ENCODE measurements at regions not wholly inside any gene's neighbourhood (a gene's known extent, or its start where the extent isn't known, plus 50 kb on each side); places are given as distances from the start of the nearest gene placed in this dataset.

DNA sequence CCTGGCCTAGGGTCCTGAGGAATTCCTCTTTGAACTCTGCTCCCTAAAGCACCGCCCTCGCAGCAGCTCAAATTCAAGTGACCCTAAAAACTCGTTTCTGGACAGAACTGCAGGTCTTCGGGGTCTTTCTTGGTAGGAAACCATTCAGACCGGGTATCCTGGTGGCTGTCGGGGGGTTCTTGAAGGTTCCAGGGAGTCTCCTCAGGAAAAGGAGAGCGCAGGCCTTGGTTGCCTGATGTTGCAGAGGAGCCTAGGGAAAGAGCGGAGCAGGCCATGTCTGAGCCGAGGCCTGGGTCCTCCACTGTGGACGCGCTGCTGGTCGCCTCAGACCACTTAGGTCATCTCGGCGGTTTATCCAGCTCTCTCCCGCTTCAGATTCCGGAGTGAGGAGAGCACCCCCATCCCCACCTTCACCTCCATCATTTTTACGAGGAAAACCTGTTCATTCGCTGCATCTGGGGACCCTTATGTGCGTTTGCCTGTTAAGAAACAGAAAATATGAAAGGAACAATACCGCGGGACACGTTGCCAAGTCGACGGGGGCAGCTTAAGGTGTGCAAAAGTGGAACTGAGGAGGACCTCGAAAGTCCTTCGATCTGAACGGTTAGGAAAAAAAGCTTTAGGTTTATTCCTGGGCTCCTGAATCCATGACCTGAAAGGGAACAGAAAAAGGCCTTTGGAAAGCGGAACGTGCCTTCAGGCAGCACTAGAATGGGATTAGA lies 299.4 kb downstream of the PARP8 start:
- FAIRE-seq = no peak
- DNase-seq (ENCODE audit: insufficient read length, low spot score) = no peak
- TF ChIP-seq, protein P1, sequence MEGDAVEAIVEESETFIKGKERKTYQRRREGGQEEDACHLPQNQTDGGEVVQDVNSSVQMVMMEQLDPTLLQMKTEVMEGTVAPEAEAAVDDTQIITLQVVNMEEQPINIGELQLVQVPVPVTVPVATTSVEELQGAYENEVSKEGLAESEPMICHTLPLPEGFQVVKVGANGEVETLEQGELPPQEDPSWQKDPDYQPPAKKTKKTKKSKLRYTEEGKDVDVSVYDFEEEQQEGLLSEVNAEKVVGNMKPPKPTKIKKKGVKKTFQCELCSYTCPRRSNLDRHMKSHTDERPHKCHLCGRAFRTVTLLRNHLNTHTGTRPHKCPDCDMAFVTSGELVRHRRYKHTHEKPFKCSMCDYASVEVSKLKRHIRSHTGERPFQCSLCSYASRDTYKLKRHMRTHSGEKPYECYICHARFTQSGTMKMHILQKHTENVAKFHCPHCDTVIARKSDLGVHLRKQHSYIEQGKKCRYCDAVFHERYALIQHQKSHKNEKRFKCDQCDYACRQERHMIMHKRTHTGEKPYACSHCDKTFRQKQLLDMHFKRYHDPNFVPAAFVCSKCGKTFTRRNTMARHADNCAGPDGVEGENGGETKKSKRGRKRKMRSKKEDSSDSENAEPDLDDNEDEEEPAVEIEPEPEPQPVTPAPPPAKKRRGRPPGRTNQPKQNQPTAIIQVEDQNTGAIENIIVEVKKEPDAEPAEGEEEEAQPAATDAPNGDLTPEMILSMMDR (IDR thresholded peaks at IDR 0.05; ENCODE audit: insufficient read depth, missing control alignments) = no peak

DNA sequence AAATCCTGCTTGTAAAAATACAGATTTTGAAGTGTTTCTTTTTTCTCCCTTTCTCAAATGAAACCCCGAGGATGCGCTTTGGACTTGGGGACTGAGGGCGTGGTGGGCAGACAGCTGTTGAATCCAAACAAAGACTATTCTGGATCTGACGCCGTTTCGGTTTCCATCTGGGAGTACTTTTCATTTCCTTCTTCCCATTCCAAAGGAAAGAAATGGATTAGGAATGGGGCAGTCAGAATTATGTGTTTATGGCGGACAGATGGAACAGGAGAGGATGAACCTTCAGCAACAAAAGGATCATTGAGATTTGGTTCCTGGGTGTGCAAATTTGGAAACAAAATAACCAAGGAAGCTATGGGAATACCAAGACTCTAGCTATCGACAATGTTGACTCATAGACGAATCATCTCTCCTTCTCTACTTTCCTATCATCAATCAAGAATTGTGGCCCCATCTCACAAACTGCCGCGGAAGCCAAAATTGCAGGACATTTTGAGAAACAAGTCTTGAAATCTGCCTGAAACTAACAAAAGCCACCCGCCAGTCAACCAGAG lies 300.6 kb downstream of the PARP8 start:
- DNase-seq (ENCODE audit: insufficient read length, low spot score) (no peak), FAIRE-seq (no peak)
- TF ChIP-seq, protein P1 (IDR thresholded peaks at IDR 0.05; ENCODE audit: insufficient read depth, missing control alignments) = no peak

DNA sequence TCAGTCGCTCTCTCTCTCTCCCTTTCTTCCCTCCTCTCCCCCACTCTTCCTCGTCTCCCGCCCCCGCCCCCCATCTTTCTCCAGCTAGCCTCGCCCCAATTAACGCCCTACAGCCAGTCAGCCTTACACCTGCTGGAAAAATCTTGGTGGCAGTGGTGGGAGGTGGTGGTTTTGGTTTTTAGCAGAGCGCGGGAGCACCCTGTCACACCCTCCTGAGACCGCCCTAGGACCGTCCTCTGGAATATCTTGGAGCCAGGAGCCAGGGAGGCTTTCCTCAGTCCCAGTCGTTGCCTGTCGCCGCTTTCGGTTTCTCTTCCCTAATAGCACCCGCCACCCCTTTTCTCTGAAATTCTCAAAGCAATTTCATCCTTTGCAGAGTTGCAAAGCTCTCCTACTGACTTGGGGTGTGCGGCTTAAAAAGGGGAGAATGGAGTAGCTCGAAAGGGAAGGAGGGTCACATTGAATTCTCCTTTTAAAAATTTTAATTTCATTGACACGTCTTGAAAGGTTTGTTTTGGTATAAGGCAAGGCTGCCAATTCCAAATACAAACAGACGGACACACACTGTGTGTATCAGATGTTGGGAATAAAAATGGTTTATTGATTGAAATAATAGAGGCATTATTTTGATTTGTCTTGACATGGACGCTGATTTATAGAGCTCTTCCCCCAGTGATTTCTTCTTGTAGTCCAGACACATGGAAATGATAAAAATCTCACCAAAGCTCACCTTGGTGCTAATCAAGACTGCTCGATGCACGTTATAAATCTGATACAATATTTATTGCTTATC lies 301.3 kb downstream of the PARP8 start:
- FAIRE-seq (no peak), DNase-seq (ENCODE audit: insufficient read length, low spot score) (no peak)
- TF ChIP-seq, protein P1 (IDR thresholded peaks at IDR 0.05; ENCODE audit: insufficient read depth, missing control alignments) = no peak

DNA sequence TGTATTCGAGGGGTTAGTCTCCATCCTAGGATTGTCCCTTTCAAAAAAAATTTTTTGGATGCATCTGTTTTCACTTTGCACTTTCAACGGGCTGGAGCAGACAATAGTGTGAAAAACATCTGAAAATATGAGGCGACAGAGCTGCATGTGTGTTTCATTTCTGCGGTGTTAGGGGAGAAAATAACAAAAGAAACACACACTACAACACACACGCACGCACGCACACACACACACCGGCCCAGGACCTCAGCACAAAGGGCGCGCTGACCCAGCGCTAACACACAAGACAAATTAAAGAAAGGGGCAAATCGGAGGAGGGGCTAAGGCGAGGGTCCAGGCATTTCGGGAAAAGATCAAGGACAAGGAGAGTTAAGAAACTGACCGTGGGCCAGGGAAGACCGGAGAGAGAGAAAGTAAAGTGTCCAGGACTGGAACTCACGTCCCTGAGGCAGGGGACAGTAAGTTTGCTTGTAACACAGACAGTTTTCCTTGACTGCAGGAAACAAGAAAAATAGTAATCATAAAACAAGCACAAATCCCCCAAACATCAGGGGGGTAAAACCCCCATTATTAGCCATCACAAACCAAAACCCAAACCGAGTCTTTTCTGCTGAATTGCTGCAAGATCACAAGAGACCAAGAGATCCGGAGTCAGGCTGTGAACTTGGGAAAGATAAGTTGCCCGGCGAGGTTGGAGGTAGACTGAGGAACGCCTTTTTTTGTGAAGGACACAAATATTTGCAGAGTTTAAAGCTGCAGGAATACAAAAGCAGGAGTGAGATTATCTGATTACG lies 302.1 kb downstream of the PARP8 start:
- no peak for FAIRE-seq
- no peak for DNase-seq (ENCODE audit: insufficient read length, low spot score)

DNA sequence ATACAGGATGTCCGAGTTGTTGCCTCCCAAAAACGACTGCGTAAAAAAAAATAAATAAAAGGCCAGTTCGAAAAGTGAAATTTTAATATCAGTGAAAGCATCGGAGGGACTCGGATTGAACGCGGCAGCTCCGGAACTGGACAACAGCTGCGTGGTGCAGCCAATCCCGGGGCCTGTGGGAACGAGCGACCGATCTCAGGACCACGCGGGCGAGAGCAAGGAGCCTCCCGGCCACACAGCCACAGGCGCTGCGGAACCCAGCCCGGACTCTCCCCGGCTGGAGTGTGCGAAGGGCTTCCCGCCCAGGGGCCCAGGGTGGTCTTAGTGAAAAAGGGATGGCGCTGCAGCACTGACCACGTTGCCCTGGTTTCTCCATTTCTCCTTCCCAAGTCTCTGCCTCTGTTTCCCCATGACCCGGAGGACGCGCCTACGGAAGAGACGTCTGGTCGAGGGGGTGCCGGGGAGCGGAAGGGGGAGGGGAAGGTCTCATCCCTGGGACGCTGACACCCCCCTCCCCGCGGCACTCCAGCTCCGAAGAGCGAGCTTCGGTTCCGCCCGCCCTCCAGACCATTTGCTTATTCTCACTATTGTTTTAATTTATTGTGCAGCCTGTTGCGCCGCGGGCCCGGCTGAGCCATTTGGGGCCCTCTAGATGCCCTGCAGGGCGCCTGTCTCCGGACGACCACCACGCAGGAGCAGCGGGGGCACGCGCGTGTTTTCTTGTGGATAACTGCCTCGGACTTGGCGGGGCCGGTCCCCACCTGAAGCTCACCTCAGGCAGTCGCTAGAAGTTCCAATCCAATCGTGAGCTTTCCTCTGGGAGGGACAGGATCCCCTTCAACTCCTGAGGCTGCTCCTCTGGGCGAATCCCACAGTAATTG lies 303.0 kb downstream of the PARP8 start:
- FAIRE-seq (no peak), DNase-seq (ENCODE audit: insufficient read length, low spot score) (no peak)
- TF ChIP-seq, protein P1 (IDR thresholded peaks at IDR 0.05; ENCODE audit: insufficient read depth, missing control alignments) = no peak

More for the DNA sequence above, 302.1 kb downstream of the PARP8 start:
- TF ChIP-seq, protein P1 (IDR thresholded peaks at IDR 0.05; ENCODE audit: insufficient read depth, missing control alignments) = no peak

DNA sequence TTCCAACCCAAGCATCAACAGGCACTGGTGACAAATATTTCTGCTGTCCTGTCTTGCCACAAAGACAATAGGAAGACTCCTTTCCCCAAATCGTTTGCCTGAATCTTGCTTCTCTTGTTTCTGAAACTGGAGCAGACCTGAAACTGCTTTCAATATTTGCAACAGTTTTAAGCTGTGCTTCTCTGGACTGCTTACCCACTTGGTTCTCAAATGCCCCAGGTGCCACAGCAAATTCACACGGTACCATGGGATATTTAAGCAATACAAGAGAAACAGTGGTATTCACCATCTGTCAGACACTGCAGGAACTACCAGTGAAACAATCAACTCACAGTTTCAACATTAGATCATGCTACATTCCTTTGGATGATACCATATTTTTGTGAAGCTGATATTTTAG lies 309.4 kb downstream of the PARP8 start:
- FAIRE-seq = no peak
- TF ChIP-seq, protein P1 (IDR thresholded peaks at IDR 0.05; ENCODE audit: insufficient read depth, missing control alignments) = no peak
- no peak for DNase-seq (ENCODE audit: insufficient read length, low spot score)
